MG63 (cell line): ENCODE measurements at regions not wholly inside any gene's neighbourhood (a gene's known extent, or its start where the extent isn't known, plus 50 kb on each side); places are given as distances from the start of the nearest gene placed in this dataset.

Experiments
- DNase-seq: peaks from one replicate; pipeline ENCODE4 v3.0.0-alpha.2; 2020
- H3K27me3 ChIP-seq: fragments of 250-450 bp; sonication (Bioruptor Pico); 2 replicates; pipeline ENCODE4 v1.5.1; 2020; ENCODE audit warnings: mild to moderate bottlenecking, moderate library complexity
- H3K36me3 ChIP-seq: fragments of 250-450 bp; sonication (Bioruptor Pico); 2 replicates; pipeline ENCODE4 v1.5.1; 2020; ENCODE audit warnings: mild to moderate bottlenecking, moderate library complexity
- H3K4me3 ChIP-seq: fragments of 250-450 bp; sonication (Bioruptor Pico); 2 replicates; pipeline ENCODE4 v1.5.1; 2020; ENCODE audit warnings: mild to moderate bottlenecking, moderate library complexity
- H3K9me3 ChIP-seq: fragments of 250-450 bp; sonication (Bioruptor Pico); 2 replicates; pipeline ENCODE4 v1.5.1; 2020; ENCODE audit warnings: mild to moderate bottlenecking, moderate library complexity

- Histone ChIP-seq H3K4me3 (no peak overlapping the region), H3K36me3 (no peaks in the 10 kb centered on the region), H3K9me3 (no peaks in the 10 kb centered on the region), H3K27me3 (no peaks in the 10 kb centered on the region; the same call in 1 of the 2 replicates)
- DNase-seq, result no peak
Measured at GRCh38 chr5:38751103-38751502, 94.7 kb upstream of the OSMR start.

GRCh38 chr5:38752012-38752536, 93.7 kb upstream of the OSMR start:
- no peak for DNase-seq
- Histone ChIP-seq H3K36me3 (no peaks in the 10 kb centered on the region), H3K27me3 (no peaks in the 10 kb centered on the region; the same call in 1 of the 2 replicates), H3K4me3 (no peak overlapping the region), H3K9me3 (no peaks in the 10 kb centered on the region)

- Histone ChIP-seq H3K27me3 (no peaks in the 10 kb centered on the region; the same call in 1 of the 2 replicates), H3K4me3 (no peak overlapping the region), H3K36me3 (no peaks in the 10 kb centered on the region), H3K9me3 (no peaks in the 10 kb centered on the region)
- no peak for DNase-seq
Measured at GRCh38 chr5:38752622-38753021, 93.2 kb upstream of the OSMR start.

GRCh38 chr5:38753141-38753540, 92.7 kb upstream of the OSMR start:
- H3K27me3 ChIP-seq, result no peaks in the 10 kb centered on the region; the same call in 1 of the 2 replicates
- H3K36me3 ChIP-seq, result no peaks in the 10 kb centered on the region
- no peak for DNase-seq
- no peaks in the 10 kb centered on the region for H3K9me3 ChIP-seq
- no peak overlapping the region for H3K4me3 ChIP-seq

- no peak overlapping the region for H3K4me3 ChIP-seq
- no peaks in the 10 kb centered on the region for H3K36me3 ChIP-seq
- H3K9me3 ChIP-seq, result no peaks in the 10 kb centered on the region
- DNase-seq, result no peak
- no peaks in the 10 kb centered on the region; the same call in 1 of the 2 replicates for H3K27me3 ChIP-seq
Measured at GRCh38 chr5:38753776-38754175, 92.0 kb upstream of the OSMR start.

GRCh38 chr5:38755181-38755580, 90.6 kb upstream of the OSMR start:
- no peak overlapping the region for H3K4me3 ChIP-seq
- DNase-seq, result peak; percentile 82
- no peaks in the 10 kb centered on the region; the same call in 1 of the 2 replicates for H3K27me3 ChIP-seq
- H3K36me3 ChIP-seq, result no peaks in the 10 kb centered on the region
- H3K9me3 ChIP-seq, result no peaks in the 10 kb centered on the region

- Histone ChIP-seq H3K4me3 (no peak overlapping the region), H3K36me3 (no peaks in the 10 kb centered on the region), H3K9me3 (no peaks in the 10 kb centered on the region), H3K27me3 (no peaks in the 10 kb centered on the region; the same call in 1 of the 2 replicates)
- no peak for DNase-seq
Measured at GRCh38 chr5:38756068-38756467, 89.7 kb upstream of the OSMR start.

- no peaks in the 10 kb centered on the region for H3K9me3 ChIP-seq
- DNase-seq, result peak; percentile 80
- H3K36me3 ChIP-seq, result no peaks in the 10 kb centered on the region
- H3K4me3 ChIP-seq, result no peak overlapping the region
- no peaks in the 10 kb centered on the region for H3K27me3 ChIP-seq
Measured at GRCh38 chr5:38757451-38758245, 88.2 kb upstream of the OSMR start.

- H3K9me3 ChIP-seq, result no peaks in the 10 kb centered on the region
- no peaks in the 10 kb centered on the region for H3K36me3 ChIP-seq
- DNase-seq, result no peak
- no peaks in the 10 kb centered on the region for H3K27me3 ChIP-seq
- H3K4me3 ChIP-seq, result no peak overlapping the region
Measured at GRCh38 chr5:38758774-38759600, 86.8 kb upstream of the OSMR start.

GRCh38 chr5:38764937-38765391, 80.8 kb upstream of the OSMR start:
- no peaks in the 10 kb centered on the region for H3K27me3 ChIP-seq
- no peaks in the 10 kb centered on the region for H3K36me3 ChIP-seq
- H3K9me3 ChIP-seq, result peaks cover 2% of the 10 kb centered on the region
- no peak overlapping the region for H3K4me3 ChIP-seq
- peak; percentile 21 for DNase-seq

- H3K27me3 ChIP-seq, result no peaks in the 10 kb centered on the region
- DNase-seq, result no peak
- H3K9me3 ChIP-seq, result peaks cover 2% of the 10 kb centered on the region
- H3K36me3 ChIP-seq, result no peaks in the 10 kb centered on the region
- H3K4me3 ChIP-seq, result no peak overlapping the region
Measured at GRCh38 chr5:38765399-38765861, 80.4 kb upstream of the OSMR start.

GRCh38 chr5:38766151-38766550, 79.7 kb upstream of the OSMR start:
- Histone ChIP-seq H3K27me3 (no peaks in the 10 kb centered on the region), H3K9me3 (peaks cover 2% of the 10 kb centered on the region), H3K4me3 (no peak overlapping the region), H3K36me3 (no peaks in the 10 kb centered on the region)
- DNase-seq, result no peak

GRCh38 chr5:38768412-38769211, 77.2 kb upstream of the OSMR start:
- no peaks in the 10 kb centered on the region for H3K27me3 ChIP-seq
- no peaks in the 10 kb centered on the region for H3K36me3 ChIP-seq
- no peak for DNase-seq
- peaks cover 2% of the 10 kb centered on the region for H3K9me3 ChIP-seq
- H3K4me3 ChIP-seq, result no peak overlapping the region

- Histone ChIP-seq H3K36me3 (no peaks in the 10 kb centered on the region), H3K9me3 (peaks cover 7% of the 10 kb centered on the region; the same call in 1 of the 2 replicates), H3K4me3 (no peak overlapping the region), H3K27me3 (no peaks in the 10 kb centered on the region)
- no peak for DNase-seq
Measured at GRCh38 chr5:38772471-38772870, 73.3 kb upstream of the OSMR start.

GRCh38 chr5:38775218-38775840, 70.5 kb upstream of the OSMR start:
- Histone ChIP-seq H3K36me3 (no peaks in the 10 kb centered on the region), H3K9me3 (peaks cover 7% of the 10 kb centered on the region; the same call in 1 of the 2 replicates)

More at GRCh38 chr5:38775218-38775840, 70.5 kb upstream of the OSMR start:
- Histone ChIP-seq H3K27me3 (no peaks in the 10 kb centered on the region), H3K4me3 (no peak overlapping the region)
- DNase-seq, result no peak
